Glutamatergic neuron (in vitro differentiated cells): ENCODE measurements at regions not wholly inside any gene's neighbourhood (a gene's known extent, or its start where the extent isn't known, plus 50 kb on each side); places are given as distances from the start of the nearest gene placed in this dataset.

ENCODE experiments used
- DNase-seq: peaks from one replicate; pipeline ENCODE4 v3.0.0; 2022
- H3K27ac Mint-ChIP-seq: one replicate; pipeline ENCODE4 v1.8.0; 2020; ENCODE audit warnings: mild to moderate bottlenecking, mixed read lengths, inconsistent platforms; ENCODE audit not compliant: unreplicated experiment
- H3K27me3 Mint-ChIP-seq: one replicate; pipeline ENCODE4 v1.8.0; 2020; ENCODE audit warnings: mild to moderate bottlenecking, moderate library complexity, mixed read lengths, inconsistent platforms; ENCODE audit not compliant: unreplicated experiment
- H3K36me3 Mint-ChIP-seq: one replicate; pipeline ENCODE4 v1.8.0; 2020; ENCODE audit warnings: mild to moderate bottlenecking, mixed read lengths, inconsistent platforms; ENCODE audit not compliant: unreplicated experiment
- H3K4me1 Mint-ChIP-seq: one replicate; pipeline ENCODE4 v1.8.0; 2020; ENCODE audit warnings: mild to moderate bottlenecking, low read depth, mixed read lengths, inconsistent platforms; ENCODE audit not compliant: unreplicated experiment
- H3K4me3 Mint-ChIP-seq: one replicate; pipeline ENCODE4 v1.8.0; 2020; ENCODE audit warnings: mild to moderate bottlenecking, mixed read lengths, inconsistent platforms; ENCODE audit not compliant: unreplicated experiment
- H3K9me3 Mint-ChIP-seq: one replicate; pipeline ENCODE4 v1.8.0; 2020; ENCODE audit warnings: mild to moderate bottlenecking, moderate library complexity, mixed read lengths, inconsistent platforms; ENCODE audit not compliant: unreplicated experiment
- CTCF ChIP-seq: fragments of 200-600 bp; sonication (generic); IDR thresholded peaks from one replicate; pipeline ENCODE4 v1.5.0; 2021; ENCODE audit not compliant: partially characterized antibody, unreplicated experiment

GRCh38 chr10:65500716-65501115 is 1425.1 kb upstream of the LRRTM3 start:
- no peak overlapping the region for H3K4me3 Mint-ChIP-seq
- TF ChIP-seq CTCF = no peak
- DNase-seq = no peak
- H3K27me3 Mint-ChIP-seq = no peaks in the 10 kb centered on the region
- no peaks in the 10 kb centered on the region for H3K36me3 Mint-ChIP-seq
- no peaks in the 10 kb centered on the region for H3K4me1 Mint-ChIP-seq
- no peak overlapping the region for H3K27ac Mint-ChIP-seq
- no peaks in the 10 kb centered on the region for H3K9me3 Mint-ChIP-seq

GRCh38 chr10:65501259-65501658 is 1424.6 kb upstream of the LRRTM3 start:
- H3K9me3 Mint-ChIP-seq = no peaks in the 10 kb centered on the region
- no peak overlapping the region for H3K4me3 Mint-ChIP-seq
- TF ChIP-seq CTCF = no peak
- H3K4me1 Mint-ChIP-seq = no peaks in the 10 kb centered on the region
- no peak for DNase-seq
- H3K27ac Mint-ChIP-seq = no peak overlapping the region
- H3K36me3 Mint-ChIP-seq = no peaks in the 10 kb centered on the region
- H3K27me3 Mint-ChIP-seq = no peaks in the 10 kb centered on the region

- Mint-ChIP-seq H3K4me1 (no peaks in the 10 kb centered on the region), H3K36me3 (no peaks in the 10 kb centered on the region), H3K4me3 (no peak overlapping the region), H3K27me3 (no peaks in the 10 kb centered on the region), H3K27ac (no peak overlapping the region), H3K9me3 (no peaks in the 10 kb centered on the region)
- DNase-seq = no peak
- TF ChIP-seq CTCF = no peak
These were observed 1407.5 kb upstream of the LRRTM3 start for GRCh38 chr10:65518379-65518778.

- Mint-ChIP-seq H3K4me3 (no peak overlapping the region), H3K36me3 (no peaks in the 10 kb centered on the region), H3K9me3 (no peaks in the 10 kb centered on the region), H3K27me3 (peaks cover 1% of the 10 kb centered on the region), H3K4me1 (no peaks in the 10 kb centered on the region), H3K27ac (no peak overlapping the region)
- no peak for DNase-seq
- no peak for TF ChIP-seq CTCF
These were observed 1396.8 kb upstream of the LRRTM3 start for GRCh38 chr10:65528986-65529385.

- Mint-ChIP-seq H3K36me3 (no peaks in the 10 kb centered on the region), H3K9me3 (no peaks in the 10 kb centered on the region), H3K4me1 (no peaks in the 10 kb centered on the region), H3K27ac (no peak overlapping the region), H3K4me3 (no peak overlapping the region), H3K27me3 (peaks cover 1% of the 10 kb centered on the region)
- TF ChIP-seq CTCF = no peak
- DNase-seq = no peak
These were observed 1394.3 kb upstream of the LRRTM3 start for GRCh38 chr10:65531545-65531944.
